Subcutaneous abdominal adipose tissue (tissue), 5 donors: ENCODE measurements at regions not wholly inside any gene's neighbourhood (a gene's known extent, or its start where the extent isn't known, plus 50 kb on each side); places are given as distances from the start of the nearest gene placed in this dataset.
"Not testable (repeated sequence)": the region's sequence is repeated elsewhere in the genome, so short reads cannot be mapped to it uniquely, and the experiment has no call there.

Experiments used
- H3K27ac ChIP-seq: one replicate; pipeline ENCODE4 v1.7.0; 2013; ENCODE audit warnings: low read depth, mild to moderate bottlenecking, inconsistent platforms, low read length, moderate library complexity
- H3K27me3 ChIP-seq, 5 donors: one replicate each; pipeline ENCODE4 v1.7.0; 2013; ENCODE audit warnings: low read length in 5 of 5, inconsistent platforms in 1 of 5; ENCODE audit not compliant: control insufficient read depth in 5 of 5, insufficient read depth in 4 of 5
- H3K36me3 ChIP-seq, 5 donors: one replicate each; pipeline ENCODE4 v1.7.0; 2013; ENCODE audit warnings: low read length in 5 of 5; ENCODE audit not compliant: control insufficient read depth in 5 of 5, insufficient read depth in 5 of 5
- H3K4me1 ChIP-seq, 5 donors: one replicate each; pipeline ENCODE4 v1.7.0; 2013; ENCODE audit warnings: low read length in 5 of 5, mild to moderate bottlenecking in 3 of 5, moderate library complexity in 1 of 5; ENCODE audit not compliant: control insufficient read depth in 5 of 5, insufficient read depth in 5 of 5
- H3K4me3 ChIP-seq, 5 donors: one replicate each; pipeline ENCODE4 v1.7.0; 2013; ENCODE audit warnings: low read length in 5 of 5, low read depth in 1 of 5
- H3K9ac ChIP-seq, 5 donors: one replicate each; pipeline ENCODE4 v1.7.0; 2013; ENCODE audit warnings: low read length in 5 of 5, mild to moderate bottlenecking in 4 of 5, moderate library complexity in 3 of 5
- H3K9me3 ChIP-seq, 5 donors: one replicate each; pipeline ENCODE4 v1.7.0; 2013; ENCODE audit warnings: low read length in 5 of 5; ENCODE audit not compliant: control insufficient read depth in 5 of 5
- donor health status: healthy.
- donor health status: healthy.
- donor health status: healthy.
- donor health status: healthy.
- donor health status: healthy.

GRCh38 chr1:188611432-188611831 lies 1782.7 kb downstream of the PLA2G4A start:
- Histone ChIP-seq H3K36me3 (no peaks in the 10 kb centered on the region), H3K4me3 (no peak overlapping the region), H3K27ac (no peak overlapping the region), H3K4me1 (no peaks in the 10 kb centered on the region), H3K9me3 (peaks cover 0 to 25% (median 8%) of the 10 kb centered on the region in 5 donors), H3K27me3 (no peaks in the 10 kb centered on the region), H3K9ac (no peak overlapping the region)

- H3K4me1 ChIP-seq = no peaks in the 10 kb centered on the region
- no peak overlapping the region for H3K27ac ChIP-seq
- no peak overlapping the region for H3K9ac ChIP-seq
- H3K4me3 ChIP-seq = no peak overlapping the region
- peaks cover 0 to 17% (median 0%) of the 10 kb centered on the region in 5 donors for H3K9me3 ChIP-seq
- H3K27me3 ChIP-seq = no peaks in the 10 kb centered on the region
- H3K36me3 ChIP-seq = no peaks in the 10 kb centered on the region
These were observed 1786.6 kb downstream of the PLA2G4A start for GRCh38 chr1:188615321-188615720.

GRCh38 chr1:188620236-188620635 lies 1791.5 kb downstream of the PLA2G4A start:
- no peak overlapping the region for H3K9ac ChIP-seq
- no peak overlapping the region for H3K27ac ChIP-seq
- no peaks in the 10 kb centered on the region for H3K36me3 ChIP-seq
- peaks cover 0 to 4% (median 0%) of the 10 kb centered on the region in 5 donors for H3K9me3 ChIP-seq
- H3K4me3 ChIP-seq = no peak overlapping the region
- H3K4me1 ChIP-seq = no peaks in the 10 kb centered on the region
- H3K27me3 ChIP-seq = no peaks in the 10 kb centered on the region

DNA sequence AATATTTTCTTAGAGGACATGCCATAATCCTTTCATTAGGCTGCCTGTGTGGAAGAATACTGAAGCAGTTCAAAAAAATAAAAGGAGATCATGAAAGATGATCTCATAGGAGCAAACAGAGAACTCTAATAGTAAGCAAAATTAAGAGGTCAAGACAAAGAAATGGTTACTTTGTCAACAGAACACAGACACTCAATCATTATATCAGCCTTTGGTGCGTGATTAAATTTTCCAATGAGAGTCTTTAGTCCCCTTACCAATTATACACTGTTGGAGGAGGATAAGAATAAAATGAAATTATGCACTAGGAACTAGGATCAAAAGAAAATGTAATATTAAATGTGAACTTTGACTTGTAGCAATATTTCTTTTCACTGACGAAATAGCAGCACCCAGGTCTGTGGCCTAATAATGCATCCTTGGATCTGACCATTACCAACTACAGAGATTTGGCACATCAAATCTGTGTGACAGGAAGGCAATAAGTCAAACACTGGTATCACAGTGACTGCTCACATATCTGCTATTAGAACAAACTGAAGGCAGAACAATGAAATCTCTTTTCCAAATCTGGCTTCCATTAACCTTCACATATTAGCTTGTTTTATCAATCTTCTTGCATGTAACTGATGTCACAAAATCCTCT lies 1812.9 kb downstream of the PLA2G4A start:
- H3K4me1 ChIP-seq = no peaks in the 10 kb centered on the region
- no peaks in the 10 kb centered on the region for H3K36me3 ChIP-seq
- no peak overlapping the region for H3K4me3 ChIP-seq
- no peak overlapping the region for H3K27ac ChIP-seq
- H3K9me3 ChIP-seq = peaks cover 0 to 4% (median 0%) of the 10 kb centered on the region in 5 donors
- no peaks in the 10 kb centered on the region for H3K27me3 ChIP-seq
- H3K9ac ChIP-seq = no peak overlapping the region

GRCh38 chr1:188642704-188643103 lies 1814.0 kb downstream of the PLA2G4A start:
- H3K9me3 ChIP-seq = peaks cover 0 to 4% (median 0%) of the 10 kb centered on the region in 5 donors
- no peaks in the 10 kb centered on the region for H3K27me3 ChIP-seq
- no peaks in the 10 kb centered on the region for H3K36me3 ChIP-seq
- H3K4me3 ChIP-seq = no peak overlapping the region
- H3K4me1 ChIP-seq = no peaks in the 10 kb centered on the region
- H3K9ac ChIP-seq = no peak overlapping the region
- H3K27ac ChIP-seq = no peak overlapping the region

DNA sequence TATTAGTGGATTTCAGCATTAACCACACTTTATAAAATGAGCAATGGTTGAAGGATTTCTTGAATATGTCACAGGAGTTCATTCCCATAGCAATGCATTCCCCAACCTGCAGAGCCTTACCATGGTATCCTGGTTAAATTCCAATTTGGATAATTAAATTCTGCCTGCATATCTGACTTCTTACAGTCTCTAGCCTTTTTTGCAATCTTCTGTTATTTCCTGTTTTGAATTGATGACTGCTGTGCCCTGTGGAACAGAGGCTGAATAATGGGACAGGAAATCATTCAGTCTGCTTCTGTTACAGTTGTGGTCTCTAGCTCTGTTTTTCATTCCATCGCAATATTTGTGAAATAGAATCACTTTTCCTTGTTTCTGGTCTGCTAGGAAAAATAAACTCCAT lies 1823.9 kb downstream of the PLA2G4A start:
- no peak overlapping the region for H3K4me3 ChIP-seq
- no peaks in the 10 kb centered on the region for H3K9me3 ChIP-seq
- H3K36me3 ChIP-seq = no peaks in the 10 kb centered on the region
- H3K27ac ChIP-seq = no peak overlapping the region
- H3K9ac ChIP-seq = no peak overlapping the region
- H3K27me3 ChIP-seq = no peaks in the 10 kb centered on the region
- no peaks in the 10 kb centered on the region for H3K4me1 ChIP-seq

DNA sequence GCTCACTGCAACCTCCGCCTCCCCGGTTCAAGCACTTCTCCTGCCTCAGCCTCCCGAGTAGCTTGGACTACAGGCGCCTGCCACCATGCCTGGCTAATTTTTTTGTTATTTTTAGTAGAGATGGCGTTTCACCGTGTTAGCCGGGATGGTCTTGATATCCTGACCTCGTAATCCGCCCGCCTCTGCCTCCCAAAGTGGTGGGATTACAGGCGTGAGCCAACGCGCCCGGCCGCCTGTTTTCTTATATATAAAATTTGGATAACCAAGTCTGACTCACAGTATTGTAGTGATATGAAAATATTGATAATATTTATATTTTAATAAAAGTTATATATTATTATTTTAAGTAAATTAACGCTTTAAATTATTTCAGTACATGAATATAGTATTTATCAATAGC lies 1821.7 kb downstream of the BRINP3 start:
- H3K4me3 ChIP-seq, H3K27ac ChIP-seq, H3K9ac ChIP-seq, H3K9me3 ChIP-seq, H3K27me3 ChIP-seq, H3K4me1 ChIP-seq, H3K36me3 ChIP-seq: not testable (repeated sequence)

- H3K27ac ChIP-seq = no peak overlapping the region
- H3K4me3 ChIP-seq = no peak overlapping the region
- H3K36me3 ChIP-seq = no peaks in the 10 kb centered on the region
- no peaks in the 10 kb centered on the region for H3K4me1 ChIP-seq
- no peak overlapping the region for H3K9ac ChIP-seq
- no peaks in the 10 kb centered on the region for H3K9me3 ChIP-seq
- H3K27me3 ChIP-seq = no peaks in the 10 kb centered on the region
These were observed 1817.1 kb downstream of the BRINP3 start for GRCh38 chr1:188660572-188660971.

- Histone ChIP-seq H3K4me1 (no peaks in the 10 kb centered on the region), H3K27me3 (no peaks in the 10 kb centered on the region), H3K27ac (no peak overlapping the region), H3K4me3 (no peak overlapping the region), H3K36me3 (no peaks in the 10 kb centered on the region), H3K9me3 (peaks cover 0 to 10% (median 0%) of the 10 kb centered on the region in 5 donors), H3K9ac (no peak overlapping the region)
These were observed 1812.2 kb downstream of the BRINP3 start for GRCh38 chr1:188665477-188665876.

- no peaks in the 10 kb centered on the region for H3K27me3 ChIP-seq
- H3K36me3 ChIP-seq = no peaks in the 10 kb centered on the region
- H3K4me3 ChIP-seq = no peak overlapping the region
- peaks cover 0 to 10% (median 0%) of the 10 kb centered on the region in 5 donors for H3K9me3 ChIP-seq
- H3K9ac ChIP-seq = no peak overlapping the region
- no peak overlapping the region for H3K27ac ChIP-seq
- H3K4me1 ChIP-seq = no peaks in the 10 kb centered on the region
These were observed 1809.6 kb downstream of the BRINP3 start for GRCh38 chr1:188668083-188668482.
